ENCODE measurements at regions not wholly inside any gene's neighbourhood (a gene's known extent, or its start where the extent isn't known, plus 50 kb on each side); places are given as distances from the start of the nearest gene placed in this dataset.

DNA sequence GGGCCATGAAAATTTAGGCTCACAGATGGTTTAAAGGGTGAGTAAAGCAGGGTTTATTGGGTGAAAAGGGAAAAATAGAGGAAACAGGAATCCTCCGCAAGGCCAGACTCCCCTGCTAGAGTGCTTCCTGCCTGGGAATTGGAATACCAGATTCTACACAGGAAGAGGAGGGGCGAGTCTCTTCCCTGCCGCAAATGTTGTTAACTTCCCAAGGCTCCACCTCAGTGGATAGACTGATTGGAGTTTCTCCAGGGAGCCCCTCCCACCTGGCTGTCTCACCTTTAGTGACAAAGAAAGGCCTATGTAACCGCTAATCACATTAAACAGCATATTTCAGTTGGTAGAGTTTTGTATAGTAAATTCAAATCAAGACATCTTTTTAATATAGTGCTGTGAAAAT lies 1450.1 kb downstream of the KCNT2 start:
- DNase-seq = no peak

DNA sequence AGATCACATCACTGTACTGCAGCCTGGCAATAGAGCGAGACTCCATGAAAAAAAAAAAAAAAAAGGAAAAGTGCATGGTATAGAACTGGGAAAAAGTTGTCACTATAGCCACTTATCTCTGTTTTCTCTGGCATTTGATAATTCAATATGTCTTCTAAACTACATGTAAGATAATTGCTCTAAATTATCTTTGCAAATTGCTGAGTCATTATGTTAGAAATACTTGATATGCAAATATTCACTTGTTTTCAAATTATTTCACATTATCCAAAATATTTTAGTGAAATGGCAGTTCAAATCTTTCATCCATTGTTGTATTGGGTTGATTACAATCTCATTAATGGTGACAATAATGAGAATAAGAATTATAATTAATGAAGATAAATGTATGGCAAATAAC lies 1455.1 kb downstream of the KCNT2 start:
- no peak for DNase-seq

DNA sequence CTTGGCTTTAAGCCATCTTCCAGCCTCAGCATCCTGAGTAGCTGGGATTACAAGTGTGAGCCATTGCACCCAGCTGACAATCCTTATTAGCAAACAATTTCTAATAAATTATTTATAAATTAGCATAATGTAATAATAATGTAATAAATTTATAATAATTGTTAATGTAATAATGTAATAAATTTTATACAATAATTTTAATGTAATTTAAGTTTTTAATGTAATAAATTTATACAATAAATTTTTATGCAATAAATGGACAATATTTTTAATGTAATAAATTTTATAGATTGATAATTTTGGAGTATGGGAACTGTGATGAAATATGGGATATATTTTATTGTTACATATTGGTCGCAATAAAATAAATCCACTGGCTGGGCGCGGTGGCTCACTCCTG lies 1457.5 kb downstream of the KCNT2 start:
- DNase-seq = no peak

DNA sequence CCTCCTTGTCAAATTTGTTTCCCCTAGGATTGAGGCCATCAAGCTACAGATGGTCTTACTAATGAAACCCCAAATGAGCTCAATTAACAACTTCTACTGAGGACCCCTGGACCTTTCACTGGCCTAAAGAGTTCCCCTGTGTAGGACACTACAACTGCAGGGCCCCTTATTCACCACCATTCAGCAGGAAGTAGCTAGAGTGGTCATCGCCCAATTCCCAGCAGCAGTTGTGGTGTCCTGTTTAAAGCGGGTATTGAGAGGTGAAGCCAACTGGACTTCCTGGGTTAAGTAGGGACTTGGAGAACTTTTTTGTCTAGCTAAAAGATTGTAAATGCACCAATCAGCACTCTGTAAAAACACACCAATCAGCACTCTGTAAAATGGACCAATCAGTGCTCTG lies 1466.9 kb downstream of the KCNT2 start:
- DNase-seq = no peak

DNA sequence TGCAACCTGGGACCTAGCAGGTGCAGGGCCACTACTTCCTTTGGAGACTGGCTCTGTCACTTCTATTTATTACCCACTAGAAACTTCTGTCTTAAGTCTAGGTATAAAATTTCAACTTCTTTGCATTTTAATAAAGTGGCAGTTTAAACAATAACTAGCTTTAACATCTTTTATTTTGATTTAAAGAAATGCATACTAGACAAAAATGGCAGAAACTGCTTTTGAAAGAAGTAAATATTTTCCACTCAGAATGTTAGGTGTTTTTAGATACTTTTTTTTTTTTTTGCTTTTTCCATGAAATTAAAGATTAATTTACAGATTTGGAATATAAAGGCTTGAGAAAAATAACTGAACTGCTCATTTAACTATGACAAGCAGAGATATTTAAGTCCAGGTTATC lies 1477.6 kb downstream of the KCNT2 start:
- DNase-seq = no peak

DNA sequence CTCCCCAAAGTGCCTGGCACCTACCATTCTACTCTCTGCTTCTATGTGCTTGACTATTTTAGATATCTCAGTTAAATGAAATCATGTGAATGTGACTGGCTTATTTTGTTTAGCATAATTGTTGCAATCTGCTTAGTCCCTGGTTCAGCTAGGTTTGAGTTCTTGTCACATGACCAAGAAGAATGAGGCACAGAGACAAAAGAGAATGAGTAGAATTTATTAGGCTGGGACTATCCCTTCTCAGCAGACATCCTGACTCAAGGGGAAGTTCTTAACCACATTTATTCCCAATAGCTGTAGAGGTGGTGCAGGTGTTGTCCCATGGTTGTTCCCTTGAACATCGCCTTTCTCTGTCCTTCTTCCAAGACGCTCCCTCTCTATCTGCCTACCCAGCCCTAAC lies 1485.7 kb downstream of the KCNT2 start:
- DNase-seq = no peak

DNA sequence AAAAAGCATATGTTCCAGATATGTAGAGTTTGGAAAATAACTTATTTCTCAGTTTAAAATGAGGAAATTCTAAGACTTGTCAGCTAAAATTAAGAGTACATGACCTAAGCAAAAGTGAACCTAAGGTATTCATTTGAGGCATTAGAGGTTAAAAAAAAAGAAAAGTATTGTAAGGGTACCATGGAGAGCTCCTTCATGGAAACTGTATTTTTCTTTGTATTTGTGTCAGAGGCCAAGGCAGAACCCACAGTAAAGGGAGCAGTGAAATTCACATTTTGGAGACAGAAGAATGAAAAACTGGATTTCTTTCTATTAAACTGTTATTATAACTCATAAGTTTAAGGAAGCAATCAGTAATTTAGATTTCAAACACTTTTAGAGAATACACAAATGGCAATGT lies 1494.8 kb downstream of the KCNT2 start:
- DNase-seq = no peak

DNA sequence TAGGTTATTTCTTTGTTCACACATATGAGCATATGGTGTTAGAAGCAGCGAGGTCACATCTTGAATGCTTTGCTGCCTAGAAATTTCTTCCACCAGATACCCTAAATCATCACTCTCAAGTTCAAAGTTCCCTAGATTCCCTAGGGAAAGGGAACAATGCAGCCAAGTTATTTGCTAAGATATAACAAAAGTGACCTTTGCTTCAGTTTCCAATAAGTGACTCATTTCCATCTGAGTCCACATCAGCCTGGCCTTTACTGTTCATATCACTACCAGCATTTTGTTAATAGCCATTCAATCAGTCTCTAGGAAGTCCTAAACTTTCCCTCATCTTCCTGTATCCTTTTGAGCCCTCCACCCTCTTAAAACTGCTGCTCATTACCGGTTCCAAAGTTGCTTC lies 1502.5 kb downstream of the KCNT2 start:
- no peak for DNase-seq

DNA sequence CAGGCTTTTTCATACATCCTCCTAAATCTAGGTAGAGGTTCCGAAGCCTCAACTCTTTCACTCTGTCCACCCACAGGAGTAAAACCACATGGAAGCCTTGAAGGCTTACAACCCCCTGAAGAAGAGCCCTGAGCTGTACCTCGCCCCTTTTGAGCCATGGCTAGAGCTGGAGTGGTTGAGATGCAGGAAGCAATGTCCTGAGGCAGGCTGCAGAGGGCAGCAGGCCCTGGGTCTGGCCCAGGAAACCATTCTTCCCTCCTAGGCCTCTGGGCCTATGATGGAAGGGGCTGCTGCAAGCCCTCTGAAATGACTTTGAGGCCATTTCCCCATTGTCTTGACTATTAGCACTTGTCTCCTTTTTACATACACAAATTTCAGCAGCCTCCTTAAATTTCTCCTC lies 1503.0 kb downstream of the KCNT2 start:
- no peak for DNase-seq

DNA sequence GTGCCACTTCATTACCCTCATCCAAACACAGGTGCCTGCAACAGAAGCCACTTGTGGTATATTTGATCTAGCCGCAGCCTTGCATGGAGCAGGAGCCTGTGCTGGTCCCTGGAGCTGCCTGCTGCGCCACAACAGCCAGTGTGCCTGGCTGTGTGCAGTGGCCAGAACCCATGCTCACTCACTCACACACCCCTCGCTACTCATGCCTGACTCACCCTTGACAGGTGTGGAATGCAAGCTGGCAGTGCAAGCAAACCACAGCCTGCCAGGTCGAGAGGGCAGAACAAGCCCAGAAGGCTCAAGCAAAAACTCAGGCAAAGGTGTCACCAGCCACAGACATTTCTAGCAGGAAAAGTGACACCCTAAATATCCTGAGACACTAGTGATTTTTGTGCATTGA lies 1510.9 kb downstream of the KCNT2 start:
- no peak for DNase-seq

DNA sequence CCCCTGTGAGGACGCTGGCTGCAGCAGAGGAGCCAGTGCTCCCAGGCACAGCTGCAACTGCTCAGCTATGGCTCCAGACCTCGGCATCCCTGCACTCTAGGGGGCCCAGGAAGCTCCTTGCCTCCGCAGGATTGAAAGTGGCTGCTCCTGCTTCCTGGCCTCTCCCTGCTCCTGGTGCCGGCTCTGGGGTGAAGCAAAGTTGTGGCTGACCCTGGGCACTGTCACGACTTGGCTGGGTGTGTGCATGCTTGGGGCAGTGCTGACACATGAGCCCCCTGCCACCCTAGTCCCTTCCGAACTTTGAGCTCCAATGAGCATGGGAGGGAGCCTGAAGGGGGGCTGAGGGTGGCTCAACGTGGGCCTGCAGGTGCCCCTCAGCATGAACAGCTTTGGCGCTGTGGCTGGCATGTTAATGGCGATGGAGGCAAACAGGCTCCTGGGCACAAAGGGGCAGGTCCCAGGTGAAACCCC lies 1512.2 kb downstream of the KCNT2 start:
- no peak for DNase-seq

DNA sequence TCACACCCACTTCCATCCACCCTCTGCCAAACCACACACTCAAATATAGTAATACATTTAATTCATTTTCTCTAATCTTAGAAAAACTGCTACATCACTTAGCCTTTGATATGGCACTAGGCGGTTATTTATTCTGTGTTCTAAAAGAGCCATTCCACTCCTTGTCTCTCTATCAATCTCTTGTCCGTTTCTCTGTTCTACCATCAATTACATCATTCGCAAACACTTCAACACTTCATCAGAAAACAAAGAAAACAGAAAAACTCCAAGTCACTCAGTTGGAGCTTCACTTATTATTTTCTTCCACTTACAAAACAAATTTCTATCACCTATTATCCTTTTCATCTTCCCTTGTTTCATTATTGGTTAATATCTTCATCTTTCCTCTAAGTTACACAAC lies 1523.0 kb downstream of the KCNT2 start:
- no peak for DNase-seq

DNA sequence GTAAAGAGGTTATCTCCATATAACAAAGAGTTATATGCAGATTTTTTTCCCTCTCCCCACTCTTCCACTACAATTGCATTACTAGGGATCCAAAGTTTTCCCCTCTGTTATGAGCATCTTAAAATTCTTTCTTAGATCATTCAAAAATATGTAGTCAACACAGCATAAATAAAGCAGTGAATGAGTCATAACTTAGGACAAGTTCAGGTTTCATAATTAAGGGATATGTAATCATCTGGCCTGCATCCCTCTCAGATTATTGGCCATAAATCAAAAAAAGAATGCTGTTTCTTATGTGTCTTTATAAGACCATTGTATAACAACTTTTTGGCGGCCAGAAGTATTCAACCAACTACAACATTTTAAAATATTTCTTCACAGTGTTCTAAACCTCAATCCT lies 1526.1 kb downstream of the KCNT2 start:
- no peak for DNase-seq

DNA sequence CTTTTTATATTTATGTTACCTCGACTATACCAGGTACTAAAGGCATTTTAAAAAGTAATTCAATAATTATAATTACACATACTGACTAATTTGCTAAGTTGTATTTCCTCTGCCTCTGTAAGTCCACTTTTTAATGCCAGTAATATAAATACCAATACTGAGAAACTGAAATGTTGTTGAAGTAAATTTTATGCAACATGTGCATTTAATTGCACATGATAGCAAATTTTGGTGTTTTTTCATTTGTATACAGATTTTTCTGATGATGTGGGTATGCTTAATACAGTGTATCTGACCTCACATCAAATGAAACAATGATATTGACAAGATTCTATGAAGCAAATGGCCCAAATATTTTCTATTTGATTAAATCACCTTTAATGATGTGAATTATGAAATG lies 1531.6 kb downstream of the KCNT2 start:
- DNase-seq = no peak

DNA sequence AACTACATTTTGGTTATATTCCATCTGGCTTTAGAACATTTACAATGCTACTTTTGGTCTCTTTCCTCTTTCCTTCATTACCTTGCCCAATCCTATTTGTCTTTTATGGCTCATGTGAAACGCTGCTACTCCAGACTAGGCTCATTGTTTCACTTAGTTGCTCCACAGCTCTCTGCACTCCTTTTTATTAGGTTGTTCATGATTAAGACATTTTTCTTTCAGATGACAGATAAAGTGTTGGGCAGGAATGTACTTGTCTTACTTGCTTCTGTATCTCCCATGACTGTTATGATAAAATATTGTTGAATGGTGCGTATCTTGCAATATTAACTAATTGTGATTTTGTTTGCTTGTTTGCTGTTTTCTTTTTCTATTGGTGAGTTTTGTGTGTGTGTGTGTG lies 1532.3 kb downstream of the KCNT2 start:
- DNase-seq = no peak

DNA sequence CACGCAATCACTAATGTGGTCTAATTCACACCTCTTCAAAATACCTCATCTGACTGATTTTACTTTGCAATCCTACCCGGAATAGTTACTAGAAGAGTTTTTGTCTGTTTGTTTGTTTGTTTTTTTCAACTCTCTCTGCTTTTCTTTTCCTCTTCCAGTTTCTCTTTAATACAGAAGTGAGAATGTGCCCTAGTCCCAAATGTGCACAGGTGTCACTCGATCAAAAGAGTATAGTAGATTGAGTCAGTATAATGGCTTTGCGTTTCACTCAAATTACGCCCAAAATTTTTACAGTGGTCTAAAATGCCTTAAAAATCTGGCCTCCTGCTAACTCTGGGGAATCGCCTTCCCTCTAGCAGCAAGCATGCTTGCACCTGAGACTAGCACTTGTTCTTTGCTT lies 1536.8 kb downstream of the KCNT2 start:
- DNase-seq = no peak

DNA sequence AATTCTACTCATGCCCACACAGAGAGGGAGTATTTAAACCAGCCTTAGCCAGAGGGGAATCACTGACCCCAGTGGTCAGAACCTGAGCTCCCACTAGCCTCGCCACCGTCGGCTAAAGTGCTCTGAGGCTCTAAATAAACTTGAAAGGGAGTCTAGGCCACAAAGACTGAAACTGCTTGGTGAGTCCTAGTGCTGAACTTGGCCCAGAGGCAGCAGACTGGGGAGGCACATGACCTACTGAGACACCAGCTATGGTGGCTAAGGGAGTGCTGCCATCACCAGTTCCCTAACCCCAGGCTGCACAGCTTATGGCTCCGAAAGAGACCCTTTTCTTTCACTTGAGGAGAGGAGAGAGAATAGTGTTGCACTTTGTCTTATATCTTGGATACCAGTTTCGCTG lies 1542.8 kb downstream of the KCNT2 start:
- no peak for DNase-seq

DNA sequence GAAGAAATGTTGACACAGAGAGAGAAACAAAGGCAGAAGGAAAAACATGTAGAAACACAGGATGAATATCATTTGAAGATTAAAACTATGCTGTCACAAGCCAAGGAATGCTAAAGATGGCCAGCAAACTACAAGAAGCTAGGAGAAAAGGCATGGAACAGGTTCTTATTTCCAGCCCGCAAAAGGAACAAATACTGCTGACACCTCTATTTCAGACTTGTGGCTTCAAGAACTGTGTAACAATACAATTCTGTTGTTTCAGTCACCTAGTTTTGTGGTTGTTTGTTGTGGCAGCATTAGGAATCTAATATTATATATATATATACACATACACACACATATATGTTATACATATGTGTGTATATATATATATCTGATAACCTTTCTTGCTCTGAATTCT lies 1543.9 kb downstream of the KCNT2 start:
- no peak for DNase-seq

DNA sequence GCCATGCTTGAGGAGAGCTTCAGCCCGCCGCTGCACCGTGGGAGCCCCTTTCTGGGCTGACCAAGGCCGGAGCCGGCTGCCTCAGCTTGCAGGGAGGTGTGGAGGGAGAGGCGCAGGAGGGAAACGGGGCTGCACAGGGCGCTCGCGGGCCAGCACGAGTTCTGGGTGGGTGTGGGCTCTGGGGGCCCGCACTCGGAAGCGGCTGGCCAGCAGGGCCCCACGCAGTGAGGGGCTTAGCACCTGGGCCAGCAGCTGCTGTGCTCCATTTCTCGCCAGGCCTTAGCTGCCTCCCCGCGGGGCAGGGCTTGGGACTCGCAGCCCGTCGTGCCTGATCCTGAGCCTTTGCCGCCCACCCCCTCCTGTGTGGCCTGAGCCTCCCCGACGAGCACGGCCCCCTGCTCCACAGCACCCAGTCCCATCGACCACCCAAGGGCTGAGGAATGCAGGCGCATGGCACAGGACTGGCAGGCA lies 1554.0 kb downstream of the KCNT2 start:
- DNase-seq = no peak

DNA sequence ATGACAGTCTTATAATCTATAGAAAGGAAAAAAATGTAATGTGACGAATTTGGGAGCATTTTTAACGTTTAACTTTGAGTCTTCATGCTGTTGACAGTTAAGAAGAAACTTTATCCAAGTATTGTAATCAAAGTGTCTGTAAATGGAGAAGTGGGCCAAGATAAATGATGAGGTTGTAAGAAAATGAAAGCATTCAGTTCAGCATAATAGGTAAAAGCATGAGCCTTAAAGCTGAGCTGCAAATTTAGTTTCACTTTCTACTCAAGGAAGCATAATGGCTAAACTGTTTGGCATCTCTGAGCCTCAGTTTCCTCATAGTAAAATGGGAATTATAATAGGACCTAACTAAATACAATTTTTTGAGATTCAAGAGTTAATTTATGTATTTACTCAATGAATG lies 1554.8 kb downstream of the KCNT2 start:
- no peak for DNase-seq

DNA sequence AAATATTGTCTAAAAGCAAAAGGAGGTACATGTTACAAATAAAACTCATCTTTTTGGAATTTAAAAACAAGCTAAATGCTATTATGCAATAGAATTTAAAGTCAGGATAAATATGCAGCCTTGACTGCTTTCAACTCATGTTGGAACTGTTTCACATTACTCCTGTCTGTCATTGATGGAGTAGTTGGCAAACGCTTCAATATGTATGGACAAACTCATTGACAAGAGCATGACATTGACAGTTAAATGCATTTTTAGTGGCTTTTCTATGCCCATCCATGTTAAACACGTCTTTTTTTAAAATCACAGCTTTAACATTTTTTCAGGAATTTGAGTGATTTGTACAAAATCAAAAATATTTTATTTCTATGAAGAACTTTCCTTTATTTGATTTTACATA lies 1560.5 kb downstream of the KCNT2 start:
- DNase-seq = no peak

DNA sequence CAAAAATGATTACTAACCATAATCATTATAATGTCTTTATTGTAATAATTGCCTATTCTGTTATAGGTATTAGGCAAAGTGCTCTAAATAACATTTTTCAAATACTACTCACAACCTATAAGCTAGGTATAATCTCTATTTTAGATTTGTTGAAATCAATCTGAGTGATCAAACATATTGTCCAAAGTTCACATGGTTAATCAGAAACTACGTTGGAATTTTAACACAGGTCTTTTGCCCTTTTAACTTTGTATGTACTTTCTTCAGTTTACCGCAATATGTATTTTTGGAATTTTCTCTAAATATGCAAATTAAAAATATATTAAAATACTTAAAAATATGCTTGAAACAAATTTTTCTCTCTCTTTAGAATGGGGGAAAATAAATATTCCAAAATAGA lies 1563.2 kb downstream of the KCNT2 start:
- no peak for DNase-seq

DNA sequence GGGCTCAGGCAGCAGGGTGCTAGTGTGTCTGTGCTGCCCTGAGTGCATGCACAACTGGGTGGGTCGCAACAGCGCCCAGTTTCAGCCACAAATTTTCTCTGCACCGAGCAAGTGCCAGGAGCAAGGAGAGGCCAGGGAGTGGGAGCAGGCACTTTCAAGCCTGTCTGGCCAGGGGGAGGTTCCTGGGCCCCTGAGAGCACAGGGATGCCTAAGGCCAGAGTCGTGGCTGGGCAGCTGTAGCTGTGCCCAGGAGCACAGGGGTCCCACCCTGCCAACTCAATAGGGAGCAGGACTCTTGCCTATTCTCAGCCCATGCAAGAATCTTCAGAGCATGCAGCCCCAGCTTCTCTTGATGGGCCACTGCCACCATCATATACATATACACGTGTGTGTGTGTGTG lies 1577.4 kb downstream of the KCNT2 start:
- DNase-seq = no peak

DNA sequence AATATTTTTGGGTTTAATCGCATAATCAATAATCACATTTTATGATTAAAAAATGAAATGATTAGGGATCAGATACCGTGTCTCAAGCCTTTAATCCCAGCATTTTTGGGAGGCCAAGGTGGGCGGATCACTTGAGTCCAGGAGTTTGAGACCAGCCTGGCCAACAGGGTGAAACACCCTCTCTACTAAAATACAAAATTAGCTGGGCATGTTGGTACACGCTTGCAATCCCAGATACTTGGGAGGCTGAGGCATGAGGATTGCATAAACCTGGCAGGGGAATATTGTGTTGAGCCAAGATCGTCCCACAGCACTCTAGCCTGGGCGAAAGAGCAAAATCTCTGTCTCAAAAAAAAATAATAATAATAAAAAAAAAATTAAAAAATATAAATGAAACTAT lies 1581.4 kb downstream of the KCNT2 start:
- DNase-seq = no peak

DNA sequence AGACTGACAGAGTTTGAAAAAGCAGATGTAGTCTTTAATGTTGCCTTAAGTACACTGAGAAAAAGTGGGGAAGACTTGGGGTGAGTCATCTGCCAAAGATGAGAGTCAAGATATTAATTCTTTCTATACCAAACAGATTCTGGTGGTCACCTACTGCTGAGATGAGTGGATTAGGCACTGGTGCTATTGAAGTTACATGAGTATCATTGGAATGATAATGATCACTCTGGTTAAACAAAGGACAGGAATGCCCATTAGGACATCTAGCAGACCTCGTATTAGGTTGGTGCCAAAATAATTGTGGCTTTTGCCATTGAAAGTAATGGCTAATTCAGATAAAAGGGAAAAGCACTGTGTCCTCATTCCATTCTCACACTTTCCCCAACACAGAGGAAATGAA lies 1588.9 kb downstream of the KCNT2 start:
- DNase-seq = no peak

DNA sequence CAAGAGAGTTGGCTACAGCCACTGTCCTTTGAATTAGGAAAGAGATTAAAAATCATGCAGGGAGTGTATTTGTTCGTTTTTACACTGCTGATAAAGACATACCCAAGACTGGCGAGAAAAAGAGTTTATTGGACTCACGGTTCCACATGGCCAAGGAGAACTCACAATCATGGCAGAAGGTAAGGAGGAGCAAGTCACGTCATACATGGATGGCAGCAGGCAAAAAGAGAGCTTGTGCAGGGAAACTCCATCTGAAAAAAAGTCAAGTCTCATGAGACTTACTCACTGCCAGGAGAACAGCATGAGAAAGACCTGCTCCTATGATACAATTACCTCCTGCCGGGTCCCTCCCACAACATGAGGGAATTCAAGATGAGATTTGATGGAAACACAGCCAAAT lies 1595.2 kb downstream of the KCNT2 start:
- DNase-seq = peak; percentile 7

Measured in NCI-H2171 treated with DMSO at 0.1 percent for 48 hours (cell line).